ENCODE measurements at regions not wholly inside any gene's neighbourhood (a gene's known extent, or its start where the extent isn't known, plus 50 kb on each side); places are given as distances from the start of the nearest gene placed in this dataset.
"Not testable (repeated sequence)": the region's sequence is repeated elsewhere in the genome, so short reads cannot be mapped to it uniquely, and the experiment has no call there.

GRCh38 chr5:36739751-36740221, 133.4 kb downstream of the SLC1A3 start:
- Histone ChIP-seq H3K27ac (no peak overlapping the region), H3K9ac (ENCODE audit: insufficient read length) (peak overlapping the region; percentile 23), H3K36me3 (ENCODE audit: insufficient read depth, low read length) (no peaks in the 10 kb centered on the region), H3K4me3 (peak overlapping the region; percentile 42), H3K9me3 (ENCODE audit: low read depth, low read length) (no peaks in the 10 kb centered on the region)
- TF ChIP-seq EZH2 (IDR thresholded peaks at IDR 0.05) (no peak), POLR2AphosphoS5 (IDR thresholded peaks at IDR 0.05; ENCODE audit: borderline replicate concordance, low read depth, low read length) (no peak), FOXP2 (optimal IDR thresholded peaks at IDR 0.05; ENCODE audit: control extremely low read depth, extremely low read length, insufficient read depth) (no peak)
- DNase-seq (ENCODE audit: low read depth, low spot score): peak; percentile 66

GRCh38 chr5:36740259-36740898, 134.0 kb downstream of the SLC1A3 start:
- H3K36me3 ChIP-seq (ENCODE audit: insufficient read depth, low read length): no peaks in the 10 kb centered on the region
- no peak for DNase-seq (ENCODE audit: low read depth, low spot score)
- H3K4me3 ChIP-seq: no peak overlapping the region
- no peak for TF ChIP-seq FOXP2 (optimal IDR thresholded peaks at IDR 0.05; ENCODE audit: control extremely low read depth, extremely low read length, insufficient read depth)
- H3K27ac ChIP-seq: no peak overlapping the region
- no peak overlapping the region for H3K9ac ChIP-seq (ENCODE audit: insufficient read length)
- no peaks in the 10 kb centered on the region for H3K9me3 ChIP-seq (ENCODE audit: low read depth, low read length)

- no peak overlapping the region for H3K9ac ChIP-seq (ENCODE audit: insufficient read length)
- H3K27ac ChIP-seq: no peak overlapping the region
- no peaks in the 10 kb centered on the region for H3K36me3 ChIP-seq (ENCODE audit: insufficient read depth, low read length)
- DNase-seq (ENCODE audit: low read depth, low spot score): no peak
- TF ChIP-seq EZH2 (IDR thresholded peaks at IDR 0.05) (no peak), POLR2AphosphoS5 (IDR thresholded peaks at IDR 0.05; ENCODE audit: borderline replicate concordance, low read depth, low read length) (no peak), FOXP2 (optimal IDR thresholded peaks at IDR 0.05; ENCODE audit: control extremely low read depth, extremely low read length, insufficient read depth) (no peak)
- H3K4me3 ChIP-seq: no peak overlapping the region
- H3K9me3 ChIP-seq (ENCODE audit: low read depth, low read length): no peaks in the 10 kb centered on the region
These were observed 134.7 kb downstream of the SLC1A3 start for GRCh38 chr5:36741128-36741527.

DNA sequence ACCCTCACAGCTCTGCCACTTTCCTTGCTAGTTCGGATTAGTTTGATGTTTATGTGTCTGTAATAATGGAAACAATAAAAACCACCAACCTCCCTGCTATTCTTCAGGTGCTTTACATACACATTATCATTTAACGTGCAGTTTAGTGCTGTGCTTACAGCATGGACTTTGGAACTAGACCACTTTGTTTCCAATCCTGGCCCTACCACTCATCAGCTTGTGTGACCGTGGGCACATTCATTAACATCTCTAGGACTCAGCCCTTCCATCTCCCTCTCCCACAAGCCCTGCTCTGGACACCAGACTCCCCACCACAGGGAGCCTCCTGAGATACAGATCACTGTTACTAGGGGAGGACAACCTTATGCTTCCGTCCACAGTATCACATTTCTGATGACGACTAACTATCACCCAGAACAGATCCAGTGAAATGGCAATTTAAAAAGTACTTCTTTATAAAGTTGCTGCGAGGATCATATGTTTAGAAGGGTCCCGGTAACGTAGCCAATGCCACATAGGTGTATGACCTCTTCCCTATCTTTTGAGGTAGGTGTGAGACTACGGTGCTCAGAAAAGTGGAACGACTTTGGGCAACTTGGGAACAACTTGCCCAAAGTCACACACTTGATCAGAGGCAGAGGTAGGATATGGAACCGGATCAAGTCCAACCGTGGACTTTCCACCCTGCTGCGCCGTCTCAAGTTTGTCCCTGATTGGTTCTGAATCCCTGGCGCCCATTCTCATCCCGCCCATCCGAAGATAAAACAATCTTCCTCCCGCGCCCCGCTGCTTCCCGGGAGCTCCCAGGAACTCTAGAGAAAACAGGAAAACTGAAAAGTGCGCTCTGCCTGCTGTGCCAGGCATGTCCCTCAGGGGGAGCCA, 132.4 kb upstream of the NIPBL start:
- TF ChIP-seq EZH2 (IDR thresholded peaks at IDR 0.05): no peak
- Histone ChIP-seq H3K9me3 (ENCODE audit: low read depth, low read length) (no peaks in the 10 kb centered on the region), H3K27ac (no peak overlapping the region), H3K9ac (ENCODE audit: insufficient read length) (peak overlapping the region; percentile 51), H3K4me3 (peak overlapping the region; percentile 90), H3K36me3 (ENCODE audit: insufficient read depth, low read length) (no peaks in the 10 kb centered on the region)
- no peak for DNase-seq (ENCODE audit: low read depth, low spot score)

GRCh38 chr5:36744773-36745589, 131.6 kb upstream of the NIPBL start:
- peak overlapping the region; percentile 51 for H3K9ac ChIP-seq (ENCODE audit: insufficient read length)
- H3K4me3 ChIP-seq: peak overlapping the region; percentile 90
- H3K36me3 ChIP-seq (ENCODE audit: insufficient read depth, low read length): no peaks in the 10 kb centered on the region
- H3K27ac ChIP-seq: no peak overlapping the region
- no peaks in the 10 kb centered on the region for H3K9me3 ChIP-seq (ENCODE audit: low read depth, low read length)
- TF ChIP-seq FOXP2 (optimal IDR thresholded peaks at IDR 0.05; ENCODE audit: control extremely low read depth, extremely low read length, insufficient read depth) (no peak), EZH2 (IDR thresholded peaks at IDR 0.05) (no peak), POLR2AphosphoS5 (IDR thresholded peaks at IDR 0.05; ENCODE audit: borderline replicate concordance, low read depth, low read length) (no peak)
- DNase-seq (ENCODE audit: low read depth, low spot score): no peak

- not testable (repeated sequence) for H3K36me3 ChIP-seq (ENCODE audit: insufficient read depth, low read length); H3K9ac ChIP-seq (ENCODE audit: insufficient read length); H3K9me3 ChIP-seq (ENCODE audit: low read depth, low read length); H3K27ac ChIP-seq; H3K4me3 ChIP-seq; DNase-seq (ENCODE audit: low read depth, low spot score)
These were observed 128.8 kb upstream of the NIPBL start for GRCh38 chr5:36747794-36748193.

DNA sequence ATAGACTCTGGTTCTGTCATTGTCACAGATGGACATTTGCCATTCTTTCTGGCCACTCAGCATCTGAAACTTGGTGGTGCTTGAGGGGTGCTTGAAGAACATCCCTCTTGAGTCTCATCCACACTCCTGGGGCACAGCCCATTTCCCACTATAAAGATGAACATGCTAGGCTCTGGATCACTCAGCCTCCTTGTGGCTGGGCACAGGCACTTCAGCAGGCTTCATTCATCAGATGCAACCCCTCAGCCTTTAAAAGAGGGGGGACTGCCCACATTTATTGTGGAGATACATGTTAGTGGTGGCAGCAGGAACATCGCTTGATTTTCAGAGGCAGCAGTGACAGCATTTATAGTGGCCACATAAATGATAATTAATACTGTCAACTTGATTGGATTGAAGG, 124.7 kb upstream of the NIPBL start:
- H3K36me3 ChIP-seq (ENCODE audit: insufficient read depth, low read length): no peaks in the 10 kb centered on the region
- H3K4me3 ChIP-seq: no peak overlapping the region
- no peaks in the 10 kb centered on the region for H3K9me3 ChIP-seq (ENCODE audit: low read depth, low read length)
- no peak overlapping the region for H3K27ac ChIP-seq
- no peak for DNase-seq (ENCODE audit: low read depth, low spot score)
- TF ChIP-seq FOXP2 (optimal IDR thresholded peaks at IDR 0.05; ENCODE audit: control extremely low read depth, extremely low read length, insufficient read depth) (no peak), POLR2AphosphoS5 (IDR thresholded peaks at IDR 0.05; ENCODE audit: borderline replicate concordance, low read depth, low read length) (no peak), EZH2 (IDR thresholded peaks at IDR 0.05) (no peak)
- no peak overlapping the region for H3K9ac ChIP-seq (ENCODE audit: insufficient read length)

DNA sequence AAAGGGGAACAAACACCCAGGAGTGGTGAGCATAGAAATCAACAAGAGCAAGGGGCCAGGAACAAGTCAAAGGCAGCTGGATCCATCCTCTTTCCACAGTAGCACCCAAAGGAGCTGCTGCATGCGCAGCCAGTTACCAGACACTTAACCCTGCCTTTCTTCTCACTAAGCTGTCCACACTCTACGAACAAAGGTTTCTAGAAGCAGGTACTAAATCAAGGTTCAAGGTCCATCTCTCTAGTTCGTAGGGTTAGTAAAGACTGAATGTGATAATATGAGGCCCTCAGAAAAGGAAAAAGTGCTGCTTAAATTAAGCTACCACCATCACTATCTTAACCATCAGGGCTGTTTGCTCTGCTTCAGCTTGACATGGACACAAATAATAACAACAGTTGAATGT, 121.2 kb upstream of the NIPBL start:
- TF ChIP-seq FOXP2 (optimal IDR thresholded peaks at IDR 0.05; ENCODE audit: control extremely low read depth, extremely low read length, insufficient read depth) (no peak), POLR2AphosphoS5 (IDR thresholded peaks at IDR 0.05; ENCODE audit: borderline replicate concordance, low read depth, low read length) (no peak), EZH2 (IDR thresholded peaks at IDR 0.05) (no peak)
- DNase-seq (ENCODE audit: low read depth, low spot score): no peak
- no peak overlapping the region for H3K4me3 ChIP-seq

More for the DNA sequence above, 121.2 kb upstream of the NIPBL start:
- Histone ChIP-seq H3K27ac (no peak overlapping the region), H3K9ac (ENCODE audit: insufficient read length) (no peak overlapping the region), H3K36me3 (ENCODE audit: insufficient read depth, low read length) (no peaks in the 10 kb centered on the region), H3K9me3 (ENCODE audit: low read depth, low read length) (no peaks in the 10 kb centered on the region)
